ENCODE measurements at regions not wholly inside any gene's neighbourhood (a gene's known extent, or its start where the extent isn't known, plus 50 kb on each side); places are given as distances from the start of the nearest gene placed in this dataset.

GRCh38 chr17:79453481-79453880, 157.4 kb downstream of the RBFOX3 start:
- Histone ChIP-seq H3K27ac (ENCODE audit: low read depth, low read length) (no peak overlapping the region), H3K9ac (ENCODE audit: low read length) (no peak overlapping the region), H2AFZ (ENCODE audit: low read depth, low read length, severe bottlenecking) (no peak overlapping the region), H3K9me2 (replicated peaks; ENCODE audit: insufficient read depth, low read length) (no peaks in the 10 kb centered on the region), H3K79me2 (ENCODE audit: insufficient read depth, low read length) (no peaks in the 10 kb centered on the region), H3K4me3 (ENCODE audit: insufficient read depth, low read length, poor library complexity, severe bottlenecking) (no peak overlapping the region), H4K20me1 (ENCODE audit: low read depth, low read length) (no peaks in the 10 kb centered on the region), H3K9me3 (ENCODE audit: insufficient read depth, low read length) (no peaks in the 10 kb centered on the region), H3K27me3 (ENCODE audit: low read length) (no peaks in the 10 kb centered on the region; the same call in 1 of the 2 replicates), H3K4me2 (ENCODE audit: low read depth, low read length, poor library complexity, severe bottlenecking) (no peak overlapping the region), H3K36me3 (ENCODE audit: low read length) (no peaks in the 10 kb centered on the region), H3F3A (ENCODE audit: insufficient read depth) (no peaks in the 10 kb centered on the region)
- TF ChIP-seq, protein P1, sequence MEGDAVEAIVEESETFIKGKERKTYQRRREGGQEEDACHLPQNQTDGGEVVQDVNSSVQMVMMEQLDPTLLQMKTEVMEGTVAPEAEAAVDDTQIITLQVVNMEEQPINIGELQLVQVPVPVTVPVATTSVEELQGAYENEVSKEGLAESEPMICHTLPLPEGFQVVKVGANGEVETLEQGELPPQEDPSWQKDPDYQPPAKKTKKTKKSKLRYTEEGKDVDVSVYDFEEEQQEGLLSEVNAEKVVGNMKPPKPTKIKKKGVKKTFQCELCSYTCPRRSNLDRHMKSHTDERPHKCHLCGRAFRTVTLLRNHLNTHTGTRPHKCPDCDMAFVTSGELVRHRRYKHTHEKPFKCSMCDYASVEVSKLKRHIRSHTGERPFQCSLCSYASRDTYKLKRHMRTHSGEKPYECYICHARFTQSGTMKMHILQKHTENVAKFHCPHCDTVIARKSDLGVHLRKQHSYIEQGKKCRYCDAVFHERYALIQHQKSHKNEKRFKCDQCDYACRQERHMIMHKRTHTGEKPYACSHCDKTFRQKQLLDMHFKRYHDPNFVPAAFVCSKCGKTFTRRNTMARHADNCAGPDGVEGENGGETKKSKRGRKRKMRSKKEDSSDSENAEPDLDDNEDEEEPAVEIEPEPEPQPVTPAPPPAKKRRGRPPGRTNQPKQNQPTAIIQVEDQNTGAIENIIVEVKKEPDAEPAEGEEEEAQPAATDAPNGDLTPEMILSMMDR (IDR thresholded peaks at IDR 0.05; ENCODE audit: insufficient read depth, low read length, poor library complexity, severe bottlenecking): no peak
- no peak for TF ChIP-seq EZH2phosphoT487 (conservative IDR thresholded peaks at IDR 0.05; ENCODE audit: low read length)

DNA sequence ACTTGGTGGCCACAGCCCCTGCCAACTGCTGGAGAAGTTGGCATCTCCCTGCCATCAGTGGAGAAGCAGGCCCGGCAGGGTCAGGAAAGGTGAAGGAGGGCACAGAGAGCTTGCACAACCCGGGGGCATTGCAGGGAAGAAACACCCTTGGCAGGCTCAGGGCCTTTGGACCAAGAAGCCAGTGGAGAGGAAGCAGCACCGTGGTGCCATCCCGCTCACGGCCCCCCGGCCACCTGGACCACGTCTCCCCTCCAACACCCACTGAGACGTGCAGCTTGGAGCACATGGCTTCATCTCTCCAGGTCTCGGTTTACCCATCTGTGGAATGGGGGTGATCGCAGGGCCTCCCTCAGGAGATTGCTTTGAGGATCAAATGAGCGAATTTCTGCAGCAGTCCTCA, 158.1 kb downstream of the RBFOX3 start:
- H3K27me3 ChIP-seq (ENCODE audit: low read length): no peaks in the 10 kb centered on the region; the same call in 1 of the 2 replicates
- H3K27ac ChIP-seq (ENCODE audit: low read depth, low read length): no peak overlapping the region
- H3K4me3 ChIP-seq (ENCODE audit: insufficient read depth, low read length, poor library complexity, severe bottlenecking): no peak overlapping the region
- H3K36me3 ChIP-seq (ENCODE audit: low read length): no peaks in the 10 kb centered on the region
- no peaks in the 10 kb centered on the region for H3K79me2 ChIP-seq (ENCODE audit: insufficient read depth, low read length)
- H4K20me1 ChIP-seq (ENCODE audit: low read depth, low read length): no peaks in the 10 kb centered on the region
- no peak overlapping the region for H2AFZ ChIP-seq (ENCODE audit: low read depth, low read length, severe bottlenecking)
- H3F3A ChIP-seq (ENCODE audit: insufficient read depth): no peaks in the 10 kb centered on the region
- no peaks in the 10 kb centered on the region for H3K9me3 ChIP-seq (ENCODE audit: insufficient read depth, low read length)
- no peak overlapping the region for H3K4me2 ChIP-seq (ENCODE audit: low read depth, low read length, poor library complexity, severe bottlenecking)
- no peak overlapping the region for H3K9ac ChIP-seq (ENCODE audit: low read length)
- TF ChIP-seq, protein P1 (IDR thresholded peaks at IDR 0.05; ENCODE audit: insufficient read depth, low read length, poor library complexity, severe bottlenecking): no peak
- no peak for TF ChIP-seq EZH2phosphoT487 (conservative IDR thresholded peaks at IDR 0.05; ENCODE audit: low read length)
- no peaks in the 10 kb centered on the region for H3K9me2 ChIP-seq (replicated peaks; ENCODE audit: insufficient read depth, low read length)

DNA sequence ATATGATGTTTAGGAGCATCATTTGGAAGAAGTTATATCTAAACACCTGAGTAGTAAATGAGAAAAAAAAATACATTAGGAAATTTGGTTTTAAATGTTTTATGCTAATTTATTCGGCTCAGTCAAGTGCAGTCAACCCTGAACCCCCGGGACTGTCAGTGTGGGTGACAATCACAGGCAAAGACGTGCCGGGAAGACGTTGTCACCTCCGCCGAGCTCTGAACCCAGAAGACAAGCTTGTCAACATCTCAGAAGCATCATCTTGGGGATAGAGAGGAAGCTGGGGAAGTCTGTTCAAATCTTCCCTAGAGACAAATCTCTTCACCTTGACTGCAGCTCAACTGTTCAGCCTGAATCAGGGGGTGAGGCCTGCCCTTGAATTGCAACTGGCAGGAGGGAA, 159.7 kb downstream of the RBFOX3 start:
- H3K27ac ChIP-seq (ENCODE audit: low read depth, low read length): no peak overlapping the region
- H3K4me2 ChIP-seq (ENCODE audit: low read depth, low read length, poor library complexity, severe bottlenecking): no peak overlapping the region
- H3K27me3 ChIP-seq (ENCODE audit: low read length): no peaks in the 10 kb centered on the region; the same call in 1 of the 2 replicates
- no peak for TF ChIP-seq EZH2phosphoT487 (conservative IDR thresholded peaks at IDR 0.05; ENCODE audit: low read length)
- TF ChIP-seq, protein P1 (IDR thresholded peaks at IDR 0.05; ENCODE audit: insufficient read depth, low read length, poor library complexity, severe bottlenecking): no peak
- no peak overlapping the region for H3K9ac ChIP-seq (ENCODE audit: low read length)
- no peaks in the 10 kb centered on the region for H3K9me2 ChIP-seq (replicated peaks; ENCODE audit: insufficient read depth, low read length)
- no peaks in the 10 kb centered on the region for H4K20me1 ChIP-seq (ENCODE audit: low read depth, low read length)
- no peak overlapping the region for H3K4me3 ChIP-seq (ENCODE audit: insufficient read depth, low read length, poor library complexity, severe bottlenecking)
- no peak overlapping the region for H2AFZ ChIP-seq (ENCODE audit: low read depth, low read length, severe bottlenecking)
- H3K79me2 ChIP-seq (ENCODE audit: insufficient read depth, low read length): no peaks in the 10 kb centered on the region
- no peaks in the 10 kb centered on the region for H3K9me3 ChIP-seq (ENCODE audit: insufficient read depth, low read length)
- no peaks in the 10 kb centered on the region for H3K36me3 ChIP-seq (ENCODE audit: low read length)
- no peaks in the 10 kb centered on the region for H3F3A ChIP-seq (ENCODE audit: insufficient read depth)

Measured in SU-DHL-6 (cell line).